ENCODE measurements at regions not wholly inside any gene's neighbourhood (a gene's known extent, or its start where the extent isn't known, plus 50 kb on each side); places are given as distances from the start of the nearest gene placed in this dataset.

DNA sequence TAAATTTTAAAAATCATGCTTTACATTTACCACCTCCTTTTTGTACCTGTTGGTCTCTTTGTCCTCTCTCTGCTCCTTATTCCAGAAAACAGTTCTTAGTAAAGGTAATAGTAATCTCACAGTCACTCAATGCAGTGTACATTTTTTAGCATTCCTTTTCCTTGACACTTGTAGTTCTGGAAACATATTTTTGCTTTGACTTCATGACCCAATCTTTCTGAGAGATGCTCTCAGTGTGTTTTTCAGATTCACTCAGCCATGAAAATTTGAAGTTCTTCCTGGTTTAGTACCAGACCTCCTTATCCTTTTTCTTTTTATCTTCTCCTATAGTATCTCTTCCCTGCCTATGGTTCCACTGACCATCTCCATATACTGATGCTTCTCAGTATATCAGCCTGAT lies 747.5 kb upstream of the ZEB2 start:
- intact Hi-C loops (cut with micrococcal nuclease; ENCODE audit: unreplicated experiment) (no loop called here), in situ Hi-C loops (cut with HindIII; ENCODE audit: low pct_unique_long_range_greater_than_20kb, low sequenced_read_pairs) (no loop called here)
- Histone ChIP-seq H3K9me3 (ENCODE audit: control insufficient read depth, insufficient read depth, low read depth, low read length) (no peaks in the 10 kb centered on the region), H3K4me3 (ENCODE audit: low read depth in 2 of 2, low read length in 2 of 2) (no peak overlapping the region), H3K27me3 (ENCODE audit: control insufficient read depth, insufficient read depth, low read length) (no peaks in the 10 kb centered on the region), H3K4me1 (ENCODE audit: control insufficient read depth, insufficient read depth, low read length) (no peaks in the 10 kb centered on the region), H3K36me3 (ENCODE audit: control insufficient read depth, insufficient read depth, low read length) (no peaks in the 10 kb centered on the region), H3K27ac (ENCODE audit: low read length) (no peak overlapping the region)
- CTCF ChIA-PET, result no interaction called here
- DNase-seq (ENCODE audit: low read depth, low spot score), result no peak
- no peak for TF ChIP-seq POLR2AphosphoS5 (IDR thresholded peaks at IDR 0.05; ENCODE audit: low read depth, low read length)
- TF ChIP-seq, protein P1, sequence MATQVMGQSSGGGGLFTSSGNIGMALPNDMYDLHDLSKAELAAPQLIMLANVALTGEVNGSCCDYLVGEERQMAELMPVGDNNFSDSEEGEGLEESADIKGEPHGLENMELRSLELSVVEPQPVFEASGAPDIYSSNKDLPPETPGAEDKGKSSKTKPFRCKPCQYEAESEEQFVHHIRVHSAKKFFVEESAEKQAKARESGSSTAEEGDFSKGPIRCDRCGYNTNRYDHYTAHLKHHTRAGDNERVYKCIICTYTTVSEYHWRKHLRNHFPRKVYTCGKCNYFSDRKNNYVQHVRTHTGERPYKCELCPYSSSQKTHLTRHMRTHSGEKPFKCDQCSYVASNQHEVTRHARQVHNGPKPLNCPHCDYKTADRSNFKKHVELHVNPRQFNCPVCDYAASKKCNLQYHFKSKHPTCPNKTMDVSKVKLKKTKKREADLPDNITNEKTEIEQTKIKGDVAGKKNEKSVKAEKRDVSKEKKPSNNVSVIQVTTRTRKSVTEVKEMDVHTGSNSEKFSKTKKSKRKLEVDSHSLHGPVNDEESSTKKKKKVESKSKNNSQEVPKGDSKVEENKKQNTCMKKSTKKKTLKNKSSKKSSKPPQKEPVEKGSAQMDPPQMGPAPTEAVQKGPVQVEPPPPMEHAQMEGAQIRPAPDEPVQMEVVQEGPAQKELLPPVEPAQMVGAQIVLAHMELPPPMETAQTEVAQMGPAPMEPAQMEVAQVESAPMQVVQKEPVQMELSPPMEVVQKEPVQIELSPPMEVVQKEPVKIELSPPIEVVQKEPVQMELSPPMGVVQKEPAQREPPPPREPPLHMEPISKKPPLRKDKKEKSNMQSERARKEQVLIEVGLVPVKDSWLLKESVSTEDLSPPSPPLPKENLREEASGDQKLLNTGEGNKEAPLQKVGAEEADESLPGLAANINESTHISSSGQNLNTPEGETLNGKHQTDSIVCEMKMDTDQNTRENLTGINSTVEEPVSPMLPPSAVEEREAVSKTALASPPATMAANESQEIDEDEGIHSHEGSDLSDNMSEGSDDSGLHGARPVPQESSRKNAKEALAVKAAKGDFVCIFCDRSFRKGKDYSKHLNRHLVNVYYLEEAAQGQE (IDR thresholded peaks at IDR 0.05; ENCODE audit: insufficient read depth in 1 of 2, low read depth in 2 of 2, low read length in 1 of 2), result no peak
- no peak for TF ChIP-seq SIN3A (IDR thresholded peaks at IDR 0.05; ENCODE audit: borderline replicate concordance, insufficient read depth, low read depth, low read length)
- TF ChIP-seq, protein P2, sequence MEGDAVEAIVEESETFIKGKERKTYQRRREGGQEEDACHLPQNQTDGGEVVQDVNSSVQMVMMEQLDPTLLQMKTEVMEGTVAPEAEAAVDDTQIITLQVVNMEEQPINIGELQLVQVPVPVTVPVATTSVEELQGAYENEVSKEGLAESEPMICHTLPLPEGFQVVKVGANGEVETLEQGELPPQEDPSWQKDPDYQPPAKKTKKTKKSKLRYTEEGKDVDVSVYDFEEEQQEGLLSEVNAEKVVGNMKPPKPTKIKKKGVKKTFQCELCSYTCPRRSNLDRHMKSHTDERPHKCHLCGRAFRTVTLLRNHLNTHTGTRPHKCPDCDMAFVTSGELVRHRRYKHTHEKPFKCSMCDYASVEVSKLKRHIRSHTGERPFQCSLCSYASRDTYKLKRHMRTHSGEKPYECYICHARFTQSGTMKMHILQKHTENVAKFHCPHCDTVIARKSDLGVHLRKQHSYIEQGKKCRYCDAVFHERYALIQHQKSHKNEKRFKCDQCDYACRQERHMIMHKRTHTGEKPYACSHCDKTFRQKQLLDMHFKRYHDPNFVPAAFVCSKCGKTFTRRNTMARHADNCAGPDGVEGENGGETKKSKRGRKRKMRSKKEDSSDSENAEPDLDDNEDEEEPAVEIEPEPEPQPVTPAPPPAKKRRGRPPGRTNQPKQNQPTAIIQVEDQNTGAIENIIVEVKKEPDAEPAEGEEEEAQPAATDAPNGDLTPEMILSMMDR (IDR thresholded peaks at IDR 0.05), result no peak
- TF ChIP-seq TCF7L2 (IDR thresholded peaks at IDR 0.05; ENCODE audit: low read depth, low read length), result no peak
- BruUV-seq (replicated peaks), result no TSS peak
- ATAC-seq, result no peak
- POLR2A ChIA-PET, result no interaction called here

DNA sequence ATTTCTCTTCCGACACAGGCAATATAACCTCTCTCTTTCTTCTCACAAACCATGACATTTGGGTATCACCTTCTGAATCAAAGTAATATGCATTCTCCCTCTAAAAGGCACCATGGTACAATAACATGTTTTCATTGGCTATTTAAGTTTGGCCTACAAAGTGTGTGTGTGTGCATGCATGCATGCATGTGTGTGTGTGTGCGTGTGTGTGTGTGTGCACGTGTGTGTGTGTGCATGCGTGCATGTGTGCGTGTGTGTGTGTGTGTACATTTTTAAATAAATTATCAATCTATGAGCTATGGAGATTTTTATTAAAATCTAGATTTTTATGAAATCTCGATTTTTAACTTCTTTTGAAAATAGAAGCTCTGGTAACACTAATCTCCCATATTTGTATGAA lies 745.3 kb upstream of the ZEB2 start:
- BruUV-seq (replicated peaks), result no TSS peak
- TF ChIP-seq, protein P2 (IDR thresholded peaks at IDR 0.05), result no peak
- TF ChIP-seq, protein P1 (IDR thresholded peaks at IDR 0.05; ENCODE audit: insufficient read depth in 1 of 2, low read depth in 2 of 2, low read length in 1 of 2), result no peak
- TF ChIP-seq TCF7L2 (IDR thresholded peaks at IDR 0.05; ENCODE audit: low read depth, low read length) (no peak), SIN3A (IDR thresholded peaks at IDR 0.05; ENCODE audit: borderline replicate concordance, insufficient read depth, low read depth, low read length) (no peak), POLR2AphosphoS5 (IDR thresholded peaks at IDR 0.05; ENCODE audit: low read depth, low read length) (no peak)
- Histone ChIP-seq H3K4me1 (ENCODE audit: control insufficient read depth, insufficient read depth, low read length) (no peaks in the 10 kb centered on the region), H3K27me3 (ENCODE audit: control insufficient read depth, insufficient read depth, low read length) (no peaks in the 10 kb centered on the region), H3K4me3 (ENCODE audit: low read depth in 2 of 2, low read length in 2 of 2) (no peak overlapping the region), H3K9me3 (ENCODE audit: control insufficient read depth, insufficient read depth, low read depth, low read length) (no peaks in the 10 kb centered on the region), H3K36me3 (ENCODE audit: control insufficient read depth, insufficient read depth, low read length) (no peaks in the 10 kb centered on the region), H3K27ac (ENCODE audit: low read length) (no peak overlapping the region)
- intact Hi-C loops (cut with micrococcal nuclease; ENCODE audit: unreplicated experiment) (no loop called here), in situ Hi-C loops (cut with HindIII; ENCODE audit: low pct_unique_long_range_greater_than_20kb, low sequenced_read_pairs) (no loop called here)
- DNase-seq (ENCODE audit: low read depth, low spot score) (no peak), ATAC-seq (no peak)
- ChIA-PET CTCF (no interaction called here), POLR2A (no interaction called here)
